CD4-positive, alpha-beta T cell treated with Interleukin-10 for 1 hour (primary cell): ENCODE measurements at regions not wholly inside any gene's neighbourhood (a gene's known extent, or its start where the extent isn't known, plus 50 kb on each side); places are given as distances from the start of the nearest gene placed in this dataset.
"Not testable (repeated sequence)": the region's sequence is repeated elsewhere in the genome, so short reads cannot be mapped to it uniquely, and the experiment has no call there.

Source experiments
- DNase-seq: peaks from one replicate; pipeline ENCODE4 v3.0.0-alpha.2; 2020

GRCh38 chr4:164531336-164531735 is 222.6 kb upstream of the SMIM31 start:
- DNase-seq, result no peak

GRCh38 chr4:164536814-164537213 is 217.1 kb upstream of the SMIM31 start:
- no peak for DNase-seq

- no peak for DNase-seq
Observed at GRCh38 chr4:164538097-164538496, 215.8 kb upstream of the SMIM31 start.

GRCh38 chr4:164540987-164541386 is 212.9 kb upstream of the SMIM31 start:
- no peak for DNase-seq

- no peak for DNase-seq
Observed at GRCh38 chr4:164542431-164542830, 211.5 kb upstream of the SMIM31 start.

GRCh38 chr4:164550989-164551712 is 202.8 kb upstream of the SMIM31 start:
- DNase-seq, result no peak

GRCh38 chr4:164551713-164552040 is 202.3 kb upstream of the SMIM31 start:
- DNase-seq, result no peak

GRCh38 chr4:164571593-164572390 is 182.1 kb upstream of the SMIM31 start:
- no peak for DNase-seq

- no peak for DNase-seq
Observed at GRCh38 chr4:164572877-164573279, 181.1 kb upstream of the SMIM31 start.

- DNase-seq, result no peak
Observed at GRCh38 chr4:164575861-164576260, 178.1 kb upstream of the SMIM31 start.

GRCh38 chr4:164579270-164579942 is 174.5 kb upstream of the SMIM31 start:
- DNase-seq, result no peak

- DNase-seq, result no peak
Observed at GRCh38 chr4:164591666-164592065, 162.3 kb upstream of the SMIM31 start.

- no peak for DNase-seq
Observed at GRCh38 chr4:164595751-164596150, 158.2 kb upstream of the SMIM31 start.

- DNase-seq, result no peak
Observed at GRCh38 chr4:164596318-164596878, 157.5 kb upstream of the SMIM31 start.

- no peak for DNase-seq
Observed at GRCh38 chr4:164596927-164597326, 157.0 kb upstream of the SMIM31 start.

GRCh38 chr4:164601653-164602052 is 152.3 kb upstream of the SMIM31 start:
- DNase-seq, result no peak

GRCh38 chr4:164605791-164606190 is 148.1 kb upstream of the SMIM31 start:
- not testable (repeated sequence) for DNase-seq

- no peak for DNase-seq
Observed at GRCh38 chr4:164606478-164606877, 147.5 kb upstream of the SMIM31 start.

- DNase-seq, result no peak
Observed at GRCh38 chr4:164613256-164613655, 140.7 kb upstream of the SMIM31 start.

- DNase-seq, result no peak
Observed at GRCh38 chr4:164613792-164614191, 140.1 kb upstream of the SMIM31 start.

- no peak for DNase-seq
Observed at GRCh38 chr4:164614329-164614728, 139.6 kb upstream of the SMIM31 start.

- no peak for DNase-seq
Observed at GRCh38 chr4:164614999-164615398, 138.9 kb upstream of the SMIM31 start.

GRCh38 chr4:164615964-164616363 is 138.0 kb upstream of the SMIM31 start:
- no peak for DNase-seq

GRCh38 chr4:164616961-164617360 is 137.0 kb upstream of the SMIM31 start:
- DNase-seq, result no peak
